Stimulated activated memory B cell treated with anti-CD40 and anti-IgM and Interleukin-4, amounts not matched to agents 10 μg/mL and 1 μg/mL and 100 μg/mL, for 72 hours (primary cell): ENCODE measurements at regions not wholly inside any gene's neighbourhood (a gene's known extent, or its start where the extent isn't known, plus 50 kb on each side); places are given as distances from the start of the nearest gene placed in this dataset.

Experiments used
- ATAC-seq: fragments of 150-1000 bp; cut with Tn5 transposase; 2 replicates; pipeline ENCODE4 v1.10.0; 2021
- H3K27ac Mint-ChIP-seq: one replicate; pipeline ENCODE4 v1.8.0; 2022; ENCODE audit warnings: mild to moderate bottlenecking, mixed read lengths
- H3K27me3 Mint-ChIP-seq: one replicate; pipeline ENCODE4 v1.8.0; 2022; ENCODE audit warnings: mixed read lengths
- H3K36me3 Mint-ChIP-seq: one replicate; pipeline ENCODE4 v1.8.0; 2022; ENCODE audit warnings: mixed read lengths
- H3K4me1 Mint-ChIP-seq: one replicate; pipeline ENCODE4 v1.8.0; 2022; ENCODE audit warnings: mixed read lengths
- H3K4me3 Mint-ChIP-seq: one replicate; pipeline ENCODE4 v1.8.0; 2022; ENCODE audit warnings: mild to moderate bottlenecking, moderate library complexity, mixed read lengths
- H3K9me3 Mint-ChIP-seq: one replicate; pipeline ENCODE4 v1.8.0; 2022; ENCODE audit warnings: mixed read lengths

GRCh38 chr16:72372087-72373045, 200.4 kb upstream of the PMFBP1 start:
- peaks cover 5% of the 10 kb centered on the region for H3K9me3 Mint-ChIP-seq
- H3K4me1 Mint-ChIP-seq = no peaks in the 10 kb centered on the region
- H3K4me3 Mint-ChIP-seq = no peak overlapping the region
- no peak for ATAC-seq
- H3K27me3 Mint-ChIP-seq = no peaks in the 10 kb centered on the region
- peaks cover 8% of the 10 kb centered on the region for H3K36me3 Mint-ChIP-seq
- no peak overlapping the region for H3K27ac Mint-ChIP-seq

DNA sequence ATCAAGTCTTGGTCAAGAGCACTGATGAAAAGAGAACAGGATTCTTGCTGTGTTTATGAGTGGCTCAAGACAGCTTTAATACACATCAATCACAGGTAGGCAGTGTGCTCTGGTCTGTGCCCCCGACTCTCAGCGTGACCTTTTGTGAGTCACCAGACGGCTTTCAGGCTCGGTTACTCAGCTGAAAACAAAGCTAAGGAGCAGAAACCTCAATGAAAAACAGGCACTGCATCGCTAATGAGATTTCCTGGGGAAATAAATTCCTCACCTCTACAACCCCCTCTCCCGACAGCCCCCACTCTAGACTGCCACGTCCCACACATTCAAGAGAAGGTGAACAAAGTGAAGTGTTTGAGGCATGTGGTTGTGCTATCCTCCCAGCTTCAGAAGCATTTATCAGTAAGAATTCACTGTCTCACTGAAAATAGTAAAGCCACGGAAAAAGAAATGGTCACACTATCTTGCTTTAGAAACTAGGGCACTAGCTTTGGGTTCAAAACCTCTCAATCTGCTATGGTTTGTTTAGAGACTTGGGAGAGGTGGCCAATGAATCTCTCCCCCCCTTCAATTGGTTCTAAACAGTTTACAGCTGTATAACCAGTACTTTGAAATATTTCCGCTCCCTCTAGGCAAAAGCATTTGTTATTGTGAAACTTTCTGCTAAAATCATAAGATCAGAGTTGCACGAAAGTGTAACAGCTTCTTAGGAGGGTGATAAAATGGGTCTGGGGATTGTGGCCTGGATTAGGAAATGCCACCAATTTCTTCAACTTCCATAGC, 199.5 kb upstream of the PMFBP1 start:
- no peak overlapping the region for H3K4me3 Mint-ChIP-seq
- H3K36me3 Mint-ChIP-seq = peaks cover 10% of the 10 kb centered on the region
- peaks cover 6% of the 10 kb centered on the region for H3K9me3 Mint-ChIP-seq
- ATAC-seq = no peak
- H3K27ac Mint-ChIP-seq = no peak overlapping the region
- H3K27me3 Mint-ChIP-seq = no peaks in the 10 kb centered on the region
- no peaks in the 10 kb centered on the region for H3K4me1 Mint-ChIP-seq

GRCh38 chr16:72369274-72369673, 197.3 kb upstream of the PMFBP1 start:
- Mint-ChIP-seq H3K9me3 (peaks cover 9% of the 10 kb centered on the region), H3K4me3 (no peak overlapping the region), H3K36me3 (peaks cover 10% of the 10 kb centered on the region), H3K27me3 (no peaks in the 10 kb centered on the region), H3K4me1 (no peaks in the 10 kb centered on the region), H3K27ac (no peak overlapping the region)
- ATAC-seq = no peak

GRCh38 chr16:72367851-72368250, 195.9 kb upstream of the PMFBP1 start:
- no peak for ATAC-seq
- Mint-ChIP-seq H3K36me3 (peaks cover 10% of the 10 kb centered on the region), H3K9me3 (peaks cover 9% of the 10 kb centered on the region), H3K4me1 (no peaks in the 10 kb centered on the region), H3K27ac (no peak overlapping the region), H3K27me3 (no peaks in the 10 kb centered on the region), H3K4me3 (no peak overlapping the region)

DNA sequence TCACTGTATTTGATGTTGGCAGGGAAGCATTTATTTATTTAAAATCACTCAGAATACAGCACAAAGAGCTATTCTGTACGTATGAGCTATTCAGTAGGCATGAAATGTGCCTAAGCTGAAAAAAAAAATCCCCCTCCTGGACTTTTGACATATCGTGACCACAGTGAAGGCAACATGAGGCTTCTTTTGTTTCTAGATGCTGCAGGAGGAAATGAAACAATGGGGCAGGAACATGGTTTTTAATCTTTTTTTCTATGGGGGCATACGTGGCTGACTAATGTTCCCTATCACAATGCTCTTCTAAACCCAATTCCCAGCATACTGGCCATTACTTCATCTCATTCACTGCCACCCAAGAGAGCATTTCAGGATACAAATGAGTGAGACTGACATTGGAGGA, 191.0 kb upstream of the PMFBP1 start:
- peak; percentile 58 for ATAC-seq
- Mint-ChIP-seq H3K27me3 (no peaks in the 10 kb centered on the region), H3K4me3 (no peak overlapping the region), H3K36me3 (peaks cover 8% of the 10 kb centered on the region), H3K4me1 (no peaks in the 10 kb centered on the region), H3K9me3 (peaks cover 9% of the 10 kb centered on the region), H3K27ac (no peak overlapping the region)

DNA sequence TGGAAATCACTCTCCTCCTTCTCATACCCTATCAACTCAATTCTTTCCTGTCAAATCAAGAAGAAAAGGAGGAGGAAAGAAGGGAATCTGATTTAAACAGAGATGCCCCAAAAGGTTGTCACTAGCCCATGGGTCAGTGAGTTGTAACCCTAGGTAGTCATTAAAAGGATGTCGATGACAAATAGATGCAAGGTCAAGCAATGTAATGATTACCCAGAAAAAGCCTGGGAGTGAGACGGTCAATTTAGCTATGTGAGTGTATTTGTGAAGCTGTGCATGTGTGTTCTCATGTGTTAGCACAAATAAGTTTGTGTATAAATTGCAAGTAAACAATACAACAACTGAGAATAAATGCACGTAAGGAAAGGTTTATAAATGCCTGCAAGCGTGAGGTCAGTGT, 190.5 kb upstream of the PMFBP1 start:
- H3K27me3 Mint-ChIP-seq = no peaks in the 10 kb centered on the region
- peaks cover 3% of the 10 kb centered on the region for H3K36me3 Mint-ChIP-seq
- H3K4me3 Mint-ChIP-seq = no peak overlapping the region
- no peak overlapping the region for H3K27ac Mint-ChIP-seq
- no peaks in the 10 kb centered on the region for H3K4me1 Mint-ChIP-seq
- peaks cover 5% of the 10 kb centered on the region for H3K9me3 Mint-ChIP-seq
- no peak for ATAC-seq

DNA sequence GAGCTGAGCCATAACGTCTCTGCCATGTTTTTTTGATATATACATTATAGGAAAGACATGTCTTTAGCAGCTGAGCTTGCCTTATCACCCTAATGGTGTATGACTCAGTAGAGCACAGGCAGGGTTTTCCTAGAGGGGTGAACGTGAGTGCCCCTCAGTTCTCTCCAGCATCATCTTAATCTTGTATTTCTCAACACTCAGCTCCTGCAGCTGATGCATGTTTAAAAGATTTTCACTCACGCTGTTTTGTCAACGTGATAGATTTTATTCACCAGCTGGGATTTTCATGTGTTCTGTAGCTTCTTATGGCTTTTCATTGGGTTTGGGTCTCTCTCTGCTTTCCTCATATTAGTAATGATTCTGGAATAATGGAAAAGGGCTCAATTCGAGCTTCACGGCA, 186.0 kb upstream of the PMFBP1 start:
- no peaks in the 10 kb centered on the region for H3K27me3 Mint-ChIP-seq
- no peaks in the 10 kb centered on the region for H3K4me1 Mint-ChIP-seq
- peaks cover 3% of the 10 kb centered on the region for H3K9me3 Mint-ChIP-seq
- no peak for ATAC-seq
- H3K36me3 Mint-ChIP-seq = no peaks in the 10 kb centered on the region
- no peak overlapping the region for H3K27ac Mint-ChIP-seq
- H3K4me3 Mint-ChIP-seq = no peak overlapping the region

DNA sequence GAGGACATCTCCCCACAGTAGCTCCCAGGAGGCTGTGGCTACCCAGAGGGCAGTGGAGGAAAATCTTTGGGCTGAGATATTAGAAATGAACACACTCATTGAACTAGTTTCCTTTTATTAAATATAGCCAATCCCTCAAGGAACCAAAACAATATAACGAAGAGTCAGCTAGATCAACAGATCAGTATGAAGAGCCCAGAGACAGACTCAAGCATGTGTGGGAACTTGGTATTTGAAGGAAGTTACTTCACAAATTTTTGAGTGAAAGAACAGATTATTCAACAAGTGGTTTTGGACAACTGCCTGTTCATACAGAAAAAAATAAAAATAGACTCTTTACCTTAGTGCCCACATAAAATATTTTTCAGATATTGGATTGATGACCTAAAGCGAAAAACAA, 183.6 kb upstream of the PMFBP1 start:
- H3K36me3 Mint-ChIP-seq = no peaks in the 10 kb centered on the region
- H3K9me3 Mint-ChIP-seq = peaks cover 3% of the 10 kb centered on the region
- H3K27ac Mint-ChIP-seq = no peak overlapping the region
- H3K27me3 Mint-ChIP-seq = no peaks in the 10 kb centered on the region
- no peak for ATAC-seq
- no peaks in the 10 kb centered on the region for H3K4me1 Mint-ChIP-seq
- H3K4me3 Mint-ChIP-seq = no peak overlapping the region

DNA sequence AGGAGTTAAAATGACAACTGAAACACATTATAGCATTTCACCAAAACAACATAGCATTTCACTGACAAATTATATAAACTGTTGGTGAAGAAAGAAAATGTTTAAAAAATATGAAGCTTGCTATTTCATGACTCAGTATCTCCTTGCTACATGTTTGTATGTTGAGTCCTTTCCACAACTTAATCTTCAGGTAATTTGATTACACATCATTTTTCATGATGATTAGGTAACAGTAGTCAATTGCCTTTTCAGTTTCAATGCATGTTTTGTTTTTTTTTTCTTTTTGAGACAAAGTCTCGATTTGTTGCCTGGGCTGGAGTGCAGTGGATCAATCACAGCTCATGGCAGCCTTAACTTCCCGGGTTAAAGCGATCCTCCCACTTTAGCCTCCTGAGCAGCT, 177.8 kb upstream of the PMFBP1 start:
- Mint-ChIP-seq H3K4me1 (no peaks in the 10 kb centered on the region), H3K4me3 (no peak overlapping the region), H3K27ac (no peak overlapping the region), H3K27me3 (no peaks in the 10 kb centered on the region), H3K9me3 (peaks cover 3% of the 10 kb centered on the region), H3K36me3 (no peaks in the 10 kb centered on the region)
- no peak for ATAC-seq

GRCh38 chr16:72332926-72333325, 161.0 kb upstream of the PMFBP1 start:
- no peaks in the 10 kb centered on the region for H3K27me3 Mint-ChIP-seq
- H3K9me3 Mint-ChIP-seq = peaks cover 24% of the 10 kb centered on the region
- no peaks in the 10 kb centered on the region for H3K4me1 Mint-ChIP-seq
- peaks cover 18% of the 10 kb centered on the region for H3K36me3 Mint-ChIP-seq
- H3K27ac Mint-ChIP-seq = no peak overlapping the region
- peak; percentile 43 for ATAC-seq
- no peak overlapping the region for H3K4me3 Mint-ChIP-seq

GRCh38 chr16:72324578-72324977, 152.6 kb upstream of the PMFBP1 start:
- no peaks in the 10 kb centered on the region for H3K4me1 Mint-ChIP-seq
- ATAC-seq = no peak
- H3K9me3 Mint-ChIP-seq = peaks cover 23% of the 10 kb centered on the region
- peaks cover 46% of the 10 kb centered on the region for H3K36me3 Mint-ChIP-seq
- H3K27me3 Mint-ChIP-seq = no peaks in the 10 kb centered on the region
- H3K27ac Mint-ChIP-seq = no peak overlapping the region
- no peak overlapping the region for H3K4me3 Mint-ChIP-seq

GRCh38 chr16:72317446-72317845, 145.5 kb upstream of the PMFBP1 start:
- Mint-ChIP-seq H3K4me1 (no peaks in the 10 kb centered on the region), H3K9me3 (peaks cover 24% of the 10 kb centered on the region), H3K36me3 (peaks cover 30% of the 10 kb centered on the region), H3K27me3 (no peaks in the 10 kb centered on the region), H3K4me3 (no peak overlapping the region), H3K27ac (no peak overlapping the region)
- no peak for ATAC-seq

DNA sequence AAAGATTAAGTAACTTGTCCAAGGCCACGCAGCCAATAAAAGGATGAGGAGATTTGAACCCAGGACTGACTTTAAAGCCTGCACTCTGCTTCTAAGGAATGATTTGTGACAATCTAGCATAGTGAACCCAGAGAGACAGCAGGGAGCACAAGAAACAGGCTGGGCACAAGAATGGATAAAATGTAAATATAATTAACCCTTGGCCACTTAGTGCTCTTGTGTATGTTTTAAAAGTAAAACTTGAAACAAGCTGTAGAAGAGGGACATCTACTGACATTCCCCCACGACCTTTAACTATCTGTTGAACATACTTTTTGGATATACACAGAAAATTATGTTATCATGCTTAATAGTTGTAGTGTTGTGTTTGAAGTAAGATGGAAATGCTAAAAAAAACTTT, 141.9 kb upstream of the PMFBP1 start:
- ATAC-seq = no peak
- H3K27ac Mint-ChIP-seq = no peak overlapping the region
- no peak overlapping the region for H3K4me3 Mint-ChIP-seq
- peaks cover 12% of the 10 kb centered on the region for H3K9me3 Mint-ChIP-seq
- H3K36me3 Mint-ChIP-seq = peaks cover 10% of the 10 kb centered on the region
- H3K27me3 Mint-ChIP-seq = no peaks in the 10 kb centered on the region
- H3K4me1 Mint-ChIP-seq = no peaks in the 10 kb centered on the region

GRCh38 chr16:72312828-72313227, 140.9 kb upstream of the PMFBP1 start:
- ATAC-seq = no peak
- peaks cover 16% of the 10 kb centered on the region for H3K9me3 Mint-ChIP-seq
- H3K36me3 Mint-ChIP-seq = peaks cover 15% of the 10 kb centered on the region
- no peak overlapping the region for H3K27ac Mint-ChIP-seq
- no peak overlapping the region for H3K4me3 Mint-ChIP-seq
- H3K27me3 Mint-ChIP-seq = no peaks in the 10 kb centered on the region
- H3K4me1 Mint-ChIP-seq = no peaks in the 10 kb centered on the region

DNA sequence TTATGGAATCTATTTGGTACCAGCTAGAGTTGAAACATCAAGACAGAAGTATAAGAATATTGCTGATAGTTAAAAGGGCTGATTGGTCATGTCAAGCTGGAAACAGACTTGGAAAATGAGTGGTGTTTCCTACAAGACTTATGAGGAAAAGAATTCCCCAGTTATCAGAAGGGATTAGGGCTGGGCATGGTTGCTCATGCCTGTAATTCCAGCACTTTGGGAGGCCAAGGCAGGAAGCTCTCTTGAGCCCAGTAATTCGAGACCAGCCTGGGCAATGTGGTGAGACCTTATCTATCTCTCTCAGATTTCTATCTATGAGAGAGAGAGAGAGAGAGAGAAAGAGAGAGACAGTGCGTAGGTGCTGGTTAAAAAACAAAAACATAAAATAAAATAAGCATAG, 139.5 kb upstream of the PMFBP1 start:
- ATAC-seq = no peak
- no peaks in the 10 kb centered on the region for H3K27me3 Mint-ChIP-seq
- no peaks in the 10 kb centered on the region for H3K4me1 Mint-ChIP-seq
- no peak overlapping the region for H3K4me3 Mint-ChIP-seq
- H3K36me3 Mint-ChIP-seq = peaks cover 27% of the 10 kb centered on the region
- H3K9me3 Mint-ChIP-seq = peaks cover 20% of the 10 kb centered on the region
- no peak overlapping the region for H3K27ac Mint-ChIP-seq

- H3K4me1 Mint-ChIP-seq = no peaks in the 10 kb centered on the region
- ATAC-seq = no peak
- peaks cover 33% of the 10 kb centered on the region for H3K36me3 Mint-ChIP-seq
- peaks cover 27% of the 10 kb centered on the region for H3K9me3 Mint-ChIP-seq
- no peak overlapping the region for H3K27ac Mint-ChIP-seq
- H3K4me3 Mint-ChIP-seq = no peak overlapping the region
- H3K27me3 Mint-ChIP-seq = no peaks in the 10 kb centered on the region
Observed at GRCh38 chr16:72309001-72309400, 137.0 kb upstream of the PMFBP1 start.
